ENCODE measurements at regions not wholly inside any gene's neighbourhood (a gene's known extent, or its start where the extent isn't known, plus 50 kb on each side); places are given as distances from the start of the nearest gene placed in this dataset.

DNA sequence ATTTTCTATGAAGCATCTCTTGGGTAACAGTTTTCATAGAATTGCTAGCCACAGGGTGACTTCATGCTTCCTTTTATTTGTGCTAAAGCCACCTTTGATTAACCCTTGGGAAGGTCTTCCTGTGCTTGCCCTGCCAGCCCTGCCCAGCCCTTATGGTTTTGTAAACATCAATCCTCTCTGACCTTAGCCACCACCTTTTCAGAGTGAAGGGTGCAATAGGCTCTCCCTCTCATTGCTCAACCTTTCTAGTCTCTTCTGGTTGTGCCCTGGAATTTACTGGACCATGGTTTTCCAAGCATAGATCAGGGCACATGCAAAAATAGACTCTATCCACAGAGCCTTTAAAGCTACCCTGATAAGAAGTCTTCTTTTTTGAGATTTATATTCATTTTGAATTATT is 77.7 kb upstream of the FRMD6 start:
- Mint-ChIP-seq H3K4me3 (no peak overlapping the region), H3K4me1 (peaks cover 0 to 2% (median 0%) of the 10 kb centered on the region in 4 donors), H3K9me3 (peaks cover 0 to 2% (median 0%) of the 10 kb centered on the region in 7 donors), H3K27ac (no peak overlapping the region), H3K36me3 (no peaks in the 10 kb centered on the region), H3K27me3 (peaks cover 27% of the 10 kb centered on the region)
- H3K9me3 ChIP-seq (ENCODE audit: control insufficient read depth in 2 of 2, low read length in 2 of 2), result no peaks in the 10 kb centered on the region
- no peaks in the 10 kb centered on the region for H3K4me1 ChIP-seq (ENCODE audit: control insufficient read depth, insufficient read depth, low read length, poor library complexity, severe bottlenecking)
- DNase-seq (no peak), ATAC-seq (ENCODE audit: low read depth in 2 of 2) (no peak)
- H3K27me3 ChIP-seq (ENCODE audit: control insufficient read depth, insufficient read depth, low read length), result peaks cover 11% of the 10 kb centered on the region
- H3K27ac ChIP-seq (ENCODE audit: insufficient read depth, low read length, poor library complexity, severe bottlenecking), result no peak overlapping the region
- H3K36me3 ChIP-seq (ENCODE audit: control insufficient read depth, insufficient read depth, low read length), result no peaks in the 10 kb centered on the region
- no peak overlapping the region for H3K4me3 ChIP-seq (ENCODE audit: low read depth, low read length)

DNA sequence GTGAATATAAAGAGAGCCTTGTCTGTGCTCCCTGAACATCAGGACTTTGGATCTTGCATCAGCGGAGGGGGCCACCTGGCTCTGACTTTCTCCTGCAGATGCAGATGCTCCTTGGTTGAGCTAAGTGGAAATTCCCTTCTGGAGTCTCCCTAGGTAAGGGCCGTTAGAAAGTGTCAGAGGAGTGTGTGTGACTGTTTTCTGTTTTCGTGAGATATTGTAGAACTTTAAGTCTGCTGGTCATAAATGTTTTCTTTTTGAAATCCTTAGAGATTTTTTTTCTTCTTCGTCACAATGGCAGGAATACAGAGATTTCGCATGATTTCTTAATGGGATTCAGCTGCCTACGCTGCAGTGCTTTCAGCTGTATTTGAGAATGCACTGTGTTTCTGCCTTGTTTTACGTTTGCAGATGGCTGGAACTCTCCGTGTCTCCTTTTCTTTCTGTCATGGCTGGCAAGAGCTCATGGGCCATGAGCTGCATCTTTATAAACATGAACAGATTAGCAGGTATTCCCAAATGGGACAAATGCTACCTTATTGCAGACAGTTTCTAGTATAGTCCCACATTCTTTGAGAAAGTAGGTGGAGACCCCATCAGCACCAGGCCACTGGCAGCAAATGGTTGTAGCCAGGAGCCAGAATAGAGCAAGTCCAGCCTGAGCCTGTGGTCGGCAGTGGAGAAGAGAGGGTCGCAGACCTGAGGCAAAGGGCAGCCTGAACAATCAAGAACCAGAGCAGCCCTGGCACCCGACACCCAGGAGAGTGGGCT is 76.2 kb upstream of the FRMD6 start:
- Mint-ChIP-seq H3K4me3 (no peak overlapping the region), H3K27ac (no peak overlapping the region), H3K27me3 (peaks cover 27% of the 10 kb centered on the region), H3K4me1 (peaks cover 0 to 2% (median 0%) of the 10 kb centered on the region in 4 donors), H3K9me3 (peaks cover 0 to 2% (median 0%) of the 10 kb centered on the region in 7 donors), H3K36me3 (no peaks in the 10 kb centered on the region)
- ATAC-seq (ENCODE audit: low read depth in 2 of 2), result no peak
- Histone ChIP-seq H3K27ac (ENCODE audit: insufficient read depth, low read length, poor library complexity, severe bottlenecking) (no peak overlapping the region), H3K4me3 (ENCODE audit: low read depth, low read length) (no peak overlapping the region), H3K9me3 (ENCODE audit: control insufficient read depth in 2 of 2, low read length in 2 of 2) (no peaks in the 10 kb centered on the region), H3K4me1 (ENCODE audit: control insufficient read depth, insufficient read depth, low read length, poor library complexity, severe bottlenecking) (no peaks in the 10 kb centered on the region), H3K36me3 (ENCODE audit: control insufficient read depth, insufficient read depth, low read length) (no peaks in the 10 kb centered on the region), H3K27me3 (ENCODE audit: control insufficient read depth, insufficient read depth, low read length) (peaks cover 15% of the 10 kb centered on the region)
- DNase-seq, result no peak

DNA sequence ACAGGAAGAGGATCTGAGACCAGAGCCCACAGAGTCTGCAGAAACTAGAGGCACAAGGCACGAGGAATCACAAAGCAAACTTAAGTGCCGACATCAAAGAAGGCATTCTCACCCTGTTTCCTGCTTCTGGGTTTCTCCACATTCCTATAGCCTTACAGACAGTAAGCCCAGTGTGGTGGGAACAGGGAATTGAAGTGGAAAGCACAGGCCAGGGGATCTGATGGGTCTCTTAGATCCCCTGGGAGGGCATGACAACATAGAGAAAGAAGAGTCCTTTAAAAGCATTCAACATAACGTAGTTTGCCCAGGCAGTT is 75.6 kb upstream of the FRMD6 start:
- no peak overlapping the region for H3K4me3 ChIP-seq (ENCODE audit: low read depth, low read length)
- no peaks in the 10 kb centered on the region for H3K36me3 ChIP-seq (ENCODE audit: control insufficient read depth, insufficient read depth, low read length)
- no peaks in the 10 kb centered on the region for H3K9me3 ChIP-seq (ENCODE audit: control insufficient read depth in 2 of 2, low read length in 2 of 2)
- peaks cover 0 to 2% (median 0%) of the 10 kb centered on the region in 7 donors for H3K9me3 Mint-ChIP-seq
- no peak for ATAC-seq (ENCODE audit: low read depth in 2 of 2)
- DNase-seq, result no peak
- H3K27me3 ChIP-seq (ENCODE audit: control insufficient read depth, insufficient read depth, low read length), result peaks cover 15% of the 10 kb centered on the region
- no peaks in the 10 kb centered on the region for H3K4me1 ChIP-seq (ENCODE audit: control insufficient read depth, insufficient read depth, low read length, poor library complexity, severe bottlenecking)
- no peaks in the 10 kb centered on the region for H3K36me3 Mint-ChIP-seq
- H3K27ac ChIP-seq (ENCODE audit: insufficient read depth, low read length, poor library complexity, severe bottlenecking), result no peak overlapping the region
- peaks cover 30% of the 10 kb centered on the region for H3K27me3 Mint-ChIP-seq
- no peak overlapping the region for H3K4me3 Mint-ChIP-seq
- no peak overlapping the region for H3K27ac Mint-ChIP-seq
- H3K4me1 Mint-ChIP-seq, result peaks cover 0 to 2% (median 0%) of the 10 kb centered on the region in 4 donors

DNA sequence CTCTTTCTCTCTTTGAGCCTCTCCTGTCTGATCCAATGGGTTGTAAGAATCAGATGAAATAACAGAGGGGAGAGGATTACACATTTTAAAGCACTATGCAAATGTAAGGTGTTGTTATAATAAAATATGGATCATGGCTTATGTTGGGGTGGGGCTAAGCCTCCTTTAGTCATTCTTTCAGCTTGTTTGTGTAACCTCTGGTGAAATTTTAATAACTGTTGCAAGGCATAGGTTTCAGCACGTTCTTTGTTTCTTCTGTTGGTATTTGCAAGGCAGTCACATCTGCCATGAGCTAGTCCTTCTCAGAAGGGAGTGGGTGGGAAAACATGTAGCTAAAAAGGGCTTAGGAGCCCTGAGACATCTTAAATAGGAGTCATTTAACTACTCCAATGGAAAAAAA is 74.8 kb upstream of the FRMD6 start:
- H3K4me3 Mint-ChIP-seq, result no peak overlapping the region
- no peak overlapping the region for H3K4me3 ChIP-seq (ENCODE audit: low read depth, low read length)
- no peaks in the 10 kb centered on the region for H3K36me3 ChIP-seq (ENCODE audit: control insufficient read depth, insufficient read depth, low read length)
- H3K27ac Mint-ChIP-seq, result no peak overlapping the region
- H3K27me3 Mint-ChIP-seq, result peaks cover 33% of the 10 kb centered on the region
- peaks cover 0 to 2% (median 0%) of the 10 kb centered on the region in 7 donors for H3K9me3 Mint-ChIP-seq
- no peaks in the 10 kb centered on the region for H3K36me3 Mint-ChIP-seq
- ATAC-seq (ENCODE audit: low read depth in 2 of 2) (no peak), DNase-seq (no peak)
- H3K4me1 Mint-ChIP-seq, result peaks cover 0 to 2% (median 0%) of the 10 kb centered on the region in 4 donors
- H3K27ac ChIP-seq (ENCODE audit: insufficient read depth, low read length, poor library complexity, severe bottlenecking), result no peak overlapping the region
- no peaks in the 10 kb centered on the region for H3K9me3 ChIP-seq (ENCODE audit: control insufficient read depth in 2 of 2, low read length in 2 of 2)
- peaks cover 22% of the 10 kb centered on the region for H3K27me3 ChIP-seq (ENCODE audit: control insufficient read depth, insufficient read depth, low read length)
- no peaks in the 10 kb centered on the region for H3K4me1 ChIP-seq (ENCODE audit: control insufficient read depth, insufficient read depth, low read length, poor library complexity, severe bottlenecking)

DNA sequence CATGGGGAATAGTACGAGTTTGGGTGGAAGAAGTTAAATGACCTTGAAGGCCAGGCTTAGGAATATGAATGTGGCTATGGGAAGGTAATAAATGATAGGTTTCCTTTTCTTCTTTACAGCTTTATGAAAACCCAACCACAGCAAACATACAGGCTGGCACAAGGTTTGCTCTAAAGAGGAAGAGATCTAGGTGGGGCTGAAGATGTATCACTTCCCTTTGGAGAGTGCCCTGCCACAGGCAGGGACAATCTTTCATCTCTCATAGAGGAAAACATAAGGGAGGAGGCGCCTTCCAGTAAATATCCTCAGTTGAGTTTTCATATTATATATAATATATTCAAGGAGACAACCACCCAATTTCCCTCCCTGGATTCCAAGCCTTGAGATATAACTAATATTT is 72.9 kb upstream of the FRMD6 start:
- Histone ChIP-seq H3K27me3 (ENCODE audit: control insufficient read depth, insufficient read depth, low read length) (peaks cover 22% of the 10 kb centered on the region), H3K4me1 (ENCODE audit: control insufficient read depth, insufficient read depth, low read length, poor library complexity, severe bottlenecking) (no peaks in the 10 kb centered on the region), H3K36me3 (ENCODE audit: control insufficient read depth, insufficient read depth, low read length) (no peaks in the 10 kb centered on the region), H3K4me3 (ENCODE audit: low read depth, low read length) (no peak overlapping the region), H3K9me3 (ENCODE audit: control insufficient read depth in 2 of 2, low read length in 2 of 2) (no peaks in the 10 kb centered on the region), H3K27ac (ENCODE audit: insufficient read depth, low read length, poor library complexity, severe bottlenecking) (no peak overlapping the region)
- Mint-ChIP-seq H3K4me1 (peaks cover 0 to 2% (median 0%) of the 10 kb centered on the region in 4 donors), H3K4me3 (no peak overlapping the region), H3K27ac (no peak overlapping the region), H3K9me3 (peaks cover 0 to 1% (median 0%) of the 10 kb centered on the region in 7 donors), H3K27me3 (peaks cover 27% of the 10 kb centered on the region), H3K36me3 (no peaks in the 10 kb centered on the region)
- ATAC-seq (ENCODE audit: low read depth in 2 of 2) (no peak), DNase-seq (no peak)

DNA sequence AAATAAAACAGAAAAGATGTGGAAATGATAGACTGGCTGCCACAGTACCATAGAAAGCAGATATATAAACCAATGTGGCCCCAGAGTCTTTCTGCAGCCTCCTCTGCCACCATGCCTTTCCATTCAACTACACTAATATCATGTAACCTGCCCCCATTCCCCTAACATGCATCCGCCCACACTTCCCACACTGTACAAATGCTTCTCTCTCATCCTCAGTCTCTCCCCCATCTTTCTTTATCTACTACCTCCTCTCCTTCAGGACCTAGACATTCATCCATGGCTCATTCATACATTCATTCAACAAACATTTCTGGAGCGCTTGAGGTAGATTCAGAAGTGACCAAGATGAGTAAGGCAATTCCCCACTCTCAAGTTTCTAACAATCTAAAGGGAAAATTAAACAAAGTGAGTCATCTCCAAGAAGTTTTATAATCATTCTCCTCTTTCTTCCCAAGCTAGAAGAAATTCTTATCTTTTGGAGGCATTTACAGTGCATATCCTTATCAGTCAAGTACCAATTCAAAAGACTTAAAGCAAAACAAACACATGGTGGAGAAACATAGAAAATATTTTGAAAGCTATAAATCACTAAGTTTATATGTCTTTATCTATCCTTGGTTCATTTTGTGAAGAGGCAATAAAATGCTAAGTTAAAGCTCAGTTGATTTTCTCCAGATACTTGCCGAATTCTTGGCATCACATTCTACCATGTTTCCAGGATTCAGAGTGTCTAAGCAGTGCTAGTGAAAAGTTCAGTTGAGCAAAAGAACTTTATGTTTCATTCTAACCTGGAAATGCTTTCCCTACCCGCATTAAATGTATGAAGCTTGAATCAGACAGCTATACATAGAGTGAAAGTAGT is 70.5 kb upstream of the FRMD6 start:
- Histone ChIP-seq H3K4me3 (ENCODE audit: low read depth, low read length) (no peak overlapping the region), H3K36me3 (ENCODE audit: control insufficient read depth, insufficient read depth, low read length) (no peaks in the 10 kb centered on the region), H3K9me3 (ENCODE audit: control insufficient read depth in 2 of 2, low read length in 2 of 2) (no peaks in the 10 kb centered on the region), H3K4me1 (ENCODE audit: control insufficient read depth, insufficient read depth, low read length, poor library complexity, severe bottlenecking) (no peaks in the 10 kb centered on the region), H3K27me3 (ENCODE audit: control insufficient read depth, insufficient read depth, low read length) (peaks cover 17% of the 10 kb centered on the region), H3K27ac (ENCODE audit: insufficient read depth, low read length, poor library complexity, severe bottlenecking) (no peak overlapping the region)
- DNase-seq (no peak), ATAC-seq (ENCODE audit: low read depth in 2 of 2) (no peak)
- Mint-ChIP-seq H3K27ac (no peak overlapping the region), H3K4me1 (peaks cover 0 to 2% (median 0%) of the 10 kb centered on the region in 4 donors), H3K9me3 (peaks cover 0 to 1% (median 0%) of the 10 kb centered on the region in 7 donors), H3K27me3 (peaks cover 18% of the 10 kb centered on the region), H3K4me3 (no peak overlapping the region), H3K36me3 (no peaks in the 10 kb centered on the region)

DNA sequence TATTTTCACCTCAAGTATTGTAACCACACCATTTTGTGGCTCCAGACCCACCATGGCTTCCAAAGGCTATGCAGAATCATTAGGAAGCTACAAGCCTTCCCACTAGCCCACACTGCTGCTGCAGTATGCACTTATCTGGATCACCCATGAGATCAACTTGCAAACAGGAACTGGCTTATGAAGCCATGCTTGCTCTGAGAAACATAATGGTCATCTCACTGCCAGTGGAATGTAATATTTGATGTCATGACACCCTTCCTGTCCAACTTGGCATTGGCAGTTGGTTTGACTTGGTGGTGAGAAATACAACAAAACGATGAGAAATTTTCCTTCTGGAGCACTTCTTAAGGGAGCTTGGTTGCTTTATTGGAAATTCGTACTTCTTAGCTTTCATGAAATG is 69.3 kb upstream of the FRMD6 start:
- DNase-seq (no peak), ATAC-seq (ENCODE audit: low read depth in 2 of 2) (no peak)
- peaks cover 11% of the 10 kb centered on the region for H3K27me3 ChIP-seq (ENCODE audit: control insufficient read depth, insufficient read depth, low read length)
- peaks cover 0 to 2% (median 0%) of the 10 kb centered on the region in 4 donors for H3K4me1 Mint-ChIP-seq
- no peak overlapping the region for H3K4me3 Mint-ChIP-seq
- H3K36me3 Mint-ChIP-seq, result no peaks in the 10 kb centered on the region
- H3K9me3 Mint-ChIP-seq, result peaks cover 0 to 1% (median 0%) of the 10 kb centered on the region in 7 donors
- H3K36me3 ChIP-seq (ENCODE audit: control insufficient read depth, insufficient read depth, low read length), result no peaks in the 10 kb centered on the region
- H3K27me3 Mint-ChIP-seq, result peaks cover 18% of the 10 kb centered on the region
- H3K27ac ChIP-seq (ENCODE audit: insufficient read depth, low read length, poor library complexity, severe bottlenecking), result no peak overlapping the region
- no peak overlapping the region for H3K27ac Mint-ChIP-seq
- no peak overlapping the region for H3K4me3 ChIP-seq (ENCODE audit: low read depth, low read length)
- no peaks in the 10 kb centered on the region for H3K9me3 ChIP-seq (ENCODE audit: control insufficient read depth in 2 of 2, low read length in 2 of 2)
- no peaks in the 10 kb centered on the region for H3K4me1 ChIP-seq (ENCODE audit: control insufficient read depth, insufficient read depth, low read length, poor library complexity, severe bottlenecking)

Measured in CD4-positive, CD25-positive, alpha-beta regulatory T cell (primary cell).